ENCODE measurements at regions not wholly inside any gene's neighbourhood (a gene's known extent, or its start where the extent isn't known, plus 50 kb on each side); places are given as distances from the start of the nearest gene placed in this dataset.

DNA sequence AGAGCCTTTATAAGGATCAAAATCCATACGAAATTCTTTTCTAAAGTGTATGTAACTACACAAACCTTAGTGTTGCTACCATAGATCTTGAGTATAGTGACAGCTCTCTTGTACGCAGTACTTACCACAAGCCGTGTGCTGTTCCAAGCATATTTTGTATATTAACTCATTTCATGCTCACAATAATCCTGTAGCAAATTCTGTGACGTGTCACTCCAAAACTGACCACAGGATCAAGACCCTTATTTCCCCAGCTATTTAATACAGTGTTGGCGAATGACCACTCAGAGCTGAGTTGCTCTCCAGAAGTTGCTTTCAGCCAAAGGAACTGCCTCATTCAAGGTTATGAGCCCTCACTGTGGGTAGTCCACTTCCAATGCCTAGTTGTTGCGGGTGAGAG, 169.8 kb downstream of the BTG1 start:
- TF ChIP-seq, protein P1, sequence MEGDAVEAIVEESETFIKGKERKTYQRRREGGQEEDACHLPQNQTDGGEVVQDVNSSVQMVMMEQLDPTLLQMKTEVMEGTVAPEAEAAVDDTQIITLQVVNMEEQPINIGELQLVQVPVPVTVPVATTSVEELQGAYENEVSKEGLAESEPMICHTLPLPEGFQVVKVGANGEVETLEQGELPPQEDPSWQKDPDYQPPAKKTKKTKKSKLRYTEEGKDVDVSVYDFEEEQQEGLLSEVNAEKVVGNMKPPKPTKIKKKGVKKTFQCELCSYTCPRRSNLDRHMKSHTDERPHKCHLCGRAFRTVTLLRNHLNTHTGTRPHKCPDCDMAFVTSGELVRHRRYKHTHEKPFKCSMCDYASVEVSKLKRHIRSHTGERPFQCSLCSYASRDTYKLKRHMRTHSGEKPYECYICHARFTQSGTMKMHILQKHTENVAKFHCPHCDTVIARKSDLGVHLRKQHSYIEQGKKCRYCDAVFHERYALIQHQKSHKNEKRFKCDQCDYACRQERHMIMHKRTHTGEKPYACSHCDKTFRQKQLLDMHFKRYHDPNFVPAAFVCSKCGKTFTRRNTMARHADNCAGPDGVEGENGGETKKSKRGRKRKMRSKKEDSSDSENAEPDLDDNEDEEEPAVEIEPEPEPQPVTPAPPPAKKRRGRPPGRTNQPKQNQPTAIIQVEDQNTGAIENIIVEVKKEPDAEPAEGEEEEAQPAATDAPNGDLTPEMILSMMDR (IDR thresholded peaks at IDR 0.05) = no peak
- no peak for TF ChIP-seq POLR2A (IDR thresholded peaks at IDR 0.05)

Data from right lobe of liver (tissue), 4 donors.